HCT116 (cell line): ENCODE measurements at regions not wholly inside any gene's neighbourhood (a gene's known extent, or its start where the extent isn't known, plus 50 kb on each side); places are given as distances from the start of the nearest gene placed in this dataset.

Experiments used
- ATAC-seq: fragments of 200-7000 bp; cut with Tn5 transposase; 2 replicates; pipeline ENCODE4 v1.9.1; 2020; ENCODE audit warnings: mild to moderate bottlenecking, moderate library complexity
- BruUV-seq: library from RNA; stranded (reverse); fragments of 400-500 nt; replicated peaks from 2 replicates; lab custom pipeline; 2021; lab: Mats Ljungman, UMichigan
- CTCF ChIA-PET: fragments of 300-600 bp; sonication (Branson Sonifier 250); formaldehyde crosslinking; loops from one replicate; lab custom pipeline; 2021; ENCODE audit warnings: antibody characterized with exemption; lab: Charles Lee
- POLR2A ChIA-PET: fragments of 300-600, 350-600 bp; sonication (Branson Sonifier 250); formaldehyde crosslinking; loops from one replicate; lab custom pipeline; 2021; ENCODE audit warnings: antibody characterized with exemption; lab: Charles Lee
- RAD21 ChIA-PET, 2 experiments: fragments of 300-600 bp; sonication (Branson Sonifier 250); formaldehyde crosslinking; loops; one replicate each; lab custom pipeline; 2023; ENCODE audit warnings: low total read pairs in 2 of 2; ENCODE audit not compliant: uncharacterized antibody in 2 of 2, unreplicated experiment in 2 of 2, low non-redundant PET in 1 of 2; lab: Charles Lee
- DNase-seq: peaks from one replicate; pipeline ENCODE4 v3.0.0-alpha.2; 2010; ENCODE audit warnings: low read depth, low spot score
- H2AFZ ChIP-seq: fragments of 200-600 bp; shearing (Covaris generic), sonication (generic); 2 replicates; pipeline ENCODE4 v1.6.1; 2017; ENCODE audit warnings: low read depth, mixed run types, mixed read lengths, antibody characterized with exemption, low read length; ENCODE audit not compliant: poor library complexity, severe bottlenecking
- H3K27ac ChIP-seq: 2 replicates; pipeline ENCODE4 v1.5.1; 2012; ENCODE audit warnings: low read depth, low read length
- H3K27me3 ChIP-seq: fragments of 200-600 bp; sonication (generic); 2 replicates; pipeline ENCODE4 v1.6.1; 2016; ENCODE audit warnings: mixed run types, low read length, mixed read lengths; ENCODE audit not compliant: insufficient read depth
- H3K36me3 ChIP-seq, 2 experiments: fragments of 200-500 bp in 1 of 2; fragments of 200-600 bp in 1 of 2; sonication (Bioruptor generic) in 1 of 2; sonication (generic) in 1 of 2; 2 replicates each; pipeline versions ENCODE4 v1.5.1 to v1.6.1; 2014 to 2016; ENCODE audit warnings: low read length in 2 of 2, inconsistent platforms in 1 of 2, mixed read lengths in 1 of 2, mixed run types in 1 of 2; ENCODE audit not compliant: insufficient read depth in 2 of 2, control insufficient read depth in 1 of 2
- H3K4me1 ChIP-seq, 2 experiments: fragments of 200-600 bp in 1 of 2; sonication (generic) in 1 of 2; 2 replicates each; pipeline versions ENCODE4 v1.5.1 to v1.6.1; 2012 to 2017; ENCODE audit warnings: low read length in 2 of 2, inconsistent platforms in 1 of 2, mild to moderate bottlenecking in 1 of 2, mixed read lengths in 1 of 2, mixed run types in 1 of 2, moderate library complexity in 1 of 2; ENCODE audit not compliant: insufficient read depth in 2 of 2, control insufficient read depth in 1 of 2
- H3K4me2 ChIP-seq: fragments of 200-600 bp; sonication (generic); 2 replicates; pipeline ENCODE4 v1.6.1; 2017; ENCODE audit warnings: mixed run types, low read length, mixed read lengths
- H3K4me3 ChIP-seq, 2 experiments: fragments of 200-600 bp in 1 of 2; sonication (generic) in 1 of 2; replicated peaks in 1 of 2; 2 replicates each; pipeline ENCODE4 v1.5.1; 2011 to 2016; ENCODE audit warnings: low read length in 2 of 2, control low read depth in 1 of 2, low read depth in 1 of 2, mild to moderate bottlenecking in 1 of 2, mixed read lengths in 1 of 2, mixed run types in 1 of 2
- H3K79me2 ChIP-seq: fragments of 200-600 bp; sonication (generic); 2 replicates; pipeline ENCODE4 v1.6.1; 2017; ENCODE audit warnings: mild to moderate bottlenecking, mixed run types, low read length, moderate library complexity, mixed read lengths; ENCODE audit not compliant: insufficient read depth
- H3K9ac ChIP-seq: fragments of 200-600 bp; sonication (generic); 2 replicates; pipeline ENCODE4 v1.6.1; 2016; ENCODE audit warnings: low read length, mixed read lengths
- H3K9me2 ChIP-seq: fragments of 200-600 bp; sonication (generic), shearing (Covaris generic); 2 replicates; pipeline ENCODE4 v1.6.1; 2017; ENCODE audit warnings: mixed run types, mild to moderate bottlenecking, moderate library complexity; ENCODE audit not compliant: insufficient read depth
- H3K9me3 ChIP-seq, 2 experiments: fragments of 200-500 bp in 1 of 2; fragments of 200-600 bp in 1 of 2; sonication (Bioruptor generic) in 1 of 2; sonication (generic) in 1 of 2; 2 replicates each; pipeline ENCODE4 v1.6.1; 2014 to 2017; ENCODE audit warnings: low read length in 2 of 2, mixed read lengths in 2 of 2, inconsistent platforms in 1 of 2, low read depth in 1 of 2, mild to moderate bottlenecking in 1 of 2, mixed run types in 1 of 2, moderate library complexity in 1 of 2; ENCODE audit not compliant: control insufficient read depth in 1 of 2, insufficient read depth in 1 of 2
- H4K20me1 ChIP-seq: fragments of 200-600 bp; sonication (generic), shearing (Covaris generic); 2 replicates; pipeline ENCODE4 v1.6.1; 2017; ENCODE audit warnings: mixed run types, mild to moderate bottlenecking, moderate library complexity; ENCODE audit not compliant: insufficient read depth
- ATF3 ChIP-seq: IDR thresholded peaks from 2 replicates; pipeline ENCODE4 v1.6.1; 2012
- CBX3 ChIP-seq: IDR thresholded peaks from 2 replicates; pipeline ENCODE4 v1.6.1; 2012; ENCODE audit warnings: low read depth
- CEBPB ChIP-seq: IDR thresholded peaks from 2 replicates; pipeline ENCODE4 v1.6.1; 2012; ENCODE audit warnings: low read depth
- CTCF ChIP-seq, 3 experiments: fragments of 200-600 bp in 1 of 3; sonication (generic) in 1 of 3; IDR thresholded peaks in 2 of 3; conservative IDR thresholded peaks in 1 of 3; 2 replicates each; pipeline ENCODE4 v1.5.1; 2012 to 2017; ENCODE audit warnings: low read depth in 2 of 3, low read length in 2 of 3, antibody characterized with exemption in 1 of 3, borderline replicate concordance in 1 of 3, control low read depth in 1 of 3, mild to moderate bottlenecking in 1 of 3, mixed read lengths in 1 of 3, mixed run types in 1 of 3, moderate library complexity in 1 of 3; ENCODE audit not compliant: insufficient read depth in 1 of 3
- EGR1 ChIP-seq: IDR thresholded peaks from 2 replicates; pipeline ENCODE4 v1.6.1; 2012; ENCODE audit warnings: low read depth
- ELF1 ChIP-seq: IDR thresholded peaks from 2 replicates; pipeline ENCODE4 v1.6.1; 2012; ENCODE audit warnings: low read depth, borderline replicate concordance
- EZH2 ChIP-seq: fragments of 200-600 bp; sonication (generic); IDR thresholded peaks from 2 replicates; pipeline ENCODE4 v1.6.1; 2017; ENCODE audit warnings: antibody characterized with exemption, mixed run types
- JUND ChIP-seq: IDR thresholded peaks from 2 replicates; pipeline ENCODE4 v1.6.1; 2012
- POLR2A ChIP-seq: IDR thresholded peaks from 2 replicates; pipeline ENCODE4 v1.7.0; 2011; ENCODE audit warnings: borderline replicate concordance; ENCODE audit not compliant: insufficient read depth, insufficient read length; ENCODE audit errors: extremely low read depth
- POLR2AphosphoS5 ChIP-seq: IDR thresholded peaks from 2 replicates; pipeline ENCODE4 v1.6.1; 2011; ENCODE audit warnings: mild to moderate bottlenecking, low read depth, low read length, moderate library complexity
- RAD21 ChIP-seq: IDR thresholded peaks from 2 replicates; pipeline ENCODE4 v1.6.1; 2012; ENCODE audit warnings: low read depth, mild to moderate bottlenecking
- SIN3A ChIP-seq: IDR thresholded peaks from 2 replicates; pipeline ENCODE4 v1.6.1; 2012; ENCODE audit warnings: low read depth
- SP1 ChIP-seq: IDR thresholded peaks from 2 replicates; pipeline ENCODE4 v1.6.1; 2012; ENCODE audit warnings: low read depth
- TCF7L2 ChIP-seq: IDR thresholded peaks from 2 replicates; pipeline ENCODE4 v1.7.0; 2011; ENCODE audit warnings: borderline replicate concordance, inconsistent platforms; ENCODE audit not compliant: insufficient read depth, insufficient read length; ENCODE audit errors: extremely low read depth
- ZBTB33 ChIP-seq: IDR thresholded peaks from 2 replicates; pipeline ENCODE4 v1.6.1; 2011; ENCODE audit warnings: mild to moderate bottlenecking, low read length, moderate library complexity; ENCODE audit not compliant: insufficient replicate concordance; ENCODE audit errors: extremely low read depth
- ZFX ChIP-seq: fragments of 450-650 bp; IDR thresholded peaks from 2 replicates; pipeline ENCODE4 v1.6.1; 2017
- ZNF274 ChIP-seq: fragments of 200-500 bp; sonication (Bioruptor generic); IDR thresholded peaks from 2 replicates; pipeline ENCODE4 v1.6.1; 2014; ENCODE audit warnings: mild to moderate bottlenecking, low read depth, low read length, inconsistent platforms
- intact Hi-C: fragments of 100-400 bp; cut with micrococcal nuclease; formaldehyde crosslinking; loops from 2 replicates; pipeline ENCODE4 v1.10.0; 2022
- TF ChIP-seq, protein P1 (sequence below): IDR thresholded peaks from 2 replicates; pipeline ENCODE4 v1.6.1; 2012

GRCh38 chr6:85912582-85912981 is 269.9 kb upstream of the SYNCRIP start:
- H3K9me3 ChIP-seq: no peaks in the 10 kb centered on the region
- H3K4me1 ChIP-seq: no peaks in the 10 kb centered on the region
- H3K27me3 ChIP-seq: peaks cover 14% of the 10 kb centered on the region
- no peak for ATAC-seq
- no peaks in the 10 kb centered on the region for H3K36me3 ChIP-seq
- ChIA-PET RAD21 (interaction anchor here in 1 of 2 experiments (0.6 kb wide), 1 partner anchor 296 kb away, joined by 5 read pairs; no protein-coding TSS in a partner anchor), POLR2A (no interaction called here), CTCF (interaction anchor here (1.3 kb wide), 1 partner anchor 9 kb away, joined by 3 read pairs; no protein-coding TSS in a partner anchor)
- H3K9me2 ChIP-seq: no peaks in the 10 kb centered on the region
- BruUV-seq: no TSS peak
- DNase-seq: no peak
- no peak for TF ChIP-seq POLR2AphosphoS5
- no peak for TF ChIP-seq EGR1
- no peak for TF ChIP-seq POLR2A
- no peak for TF ChIP-seq EZH2
- TF ChIP-seq SIN3A: no peak
- TF ChIP-seq TCF7L2: no peak
- no peak for TF ChIP-seq CTCF (IDR thresholded peaks at IDR 0.05 in 2 of 3, conservative IDR thresholded peaks at IDR 0.05 in 1 of 3; ENCODE audit: borderline replicate concordance in 1 of 3, insufficient read depth in 1 of 3, low read depth in 2 of 3, low read length in 2 of 3)
- no peaks in the 10 kb centered on the region for H3K79me2 ChIP-seq
- no peak overlapping the region for H3K9ac ChIP-seq
- no peak overlapping the region for H2AFZ ChIP-seq
- H3K4me3 ChIP-seq: no peak overlapping the region
- intact Hi-C loops: no loop called here
- no peaks in the 10 kb centered on the region for H4K20me1 ChIP-seq
- no peak overlapping the region for H3K27ac ChIP-seq
- no peak overlapping the region for H3K4me2 ChIP-seq

DNA sequence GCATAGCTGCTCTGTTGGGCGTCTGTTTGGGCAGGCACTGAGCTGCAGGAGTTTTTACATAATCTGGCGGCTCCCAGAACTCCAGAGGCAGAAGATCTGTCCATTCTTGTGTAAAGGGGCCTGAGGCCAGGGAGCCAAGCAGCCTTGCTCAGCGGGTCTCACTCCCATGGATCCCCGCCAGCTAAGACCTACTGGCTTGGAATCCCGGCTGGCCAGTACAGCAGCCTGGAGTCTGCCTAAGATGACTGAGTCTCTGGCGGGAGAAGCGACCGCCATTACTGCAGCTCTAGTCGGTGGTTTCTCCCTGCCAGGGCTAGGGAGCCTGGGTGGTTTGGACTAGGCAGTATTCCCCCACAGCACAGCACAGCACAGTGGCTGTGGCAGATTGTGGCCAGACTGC is 268.4 kb upstream of the SYNCRIP start:
- BruUV-seq: no TSS peak
- H3K79me2 ChIP-seq: no peaks in the 10 kb centered on the region
- no peaks in the 10 kb centered on the region for H3K9me3 ChIP-seq
- CTCF ChIA-PET: interaction anchor here (1.0 kb wide), 1 partner anchor 9 kb away, joined by 3 read pairs; no protein-coding TSS in a partner anchor
- H3K4me3 ChIP-seq: no peak overlapping the region
- no peak overlapping the region for H3K4me2 ChIP-seq
- no peak overlapping the region for H3K27ac ChIP-seq
- no peak for TF ChIP-seq POLR2AphosphoS5
- no peak for TF ChIP-seq SP1
- TF ChIP-seq EGR1: no peak
- TF ChIP-seq POLR2A: no peak
- no peak for TF ChIP-seq ZBTB33
- no peak for TF ChIP-seq SIN3A
- no peak for TF ChIP-seq ATF3
- TF ChIP-seq, protein P1, sequence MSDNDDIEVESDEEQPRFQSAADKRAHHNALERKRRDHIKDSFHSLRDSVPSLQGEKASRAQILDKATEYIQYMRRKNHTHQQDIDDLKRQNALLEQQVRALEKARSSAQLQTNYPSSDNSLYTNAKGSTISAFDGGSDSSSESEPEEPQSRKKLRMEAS: no peak
- TF ChIP-seq ZNF274: no peak
- no peak for TF ChIP-seq JUND
- no peak for TF ChIP-seq CEBPB
- TF ChIP-seq CBX3: no peak
- TF ChIP-seq ZFX: no peak
- no peak for TF ChIP-seq RAD21
- TF ChIP-seq ELF1: no peak
- no peak for TF ChIP-seq EZH2
- TF ChIP-seq, all 23 proteins: peak for 0
- Histone ChIP-seq H3K4me1 (no peaks in the 10 kb centered on the region), H3K9me2 (no peaks in the 10 kb centered on the region), H3K9ac (no peak overlapping the region), H4K20me1 (no peaks in the 10 kb centered on the region), H3K27me3 (peaks cover 14% of the 10 kb centered on the region), H3K36me3 (no peaks in the 10 kb centered on the region), H2AFZ (no peak overlapping the region)
- ATAC-seq: no peak
- no peak for DNase-seq
- RAD21 ChIA-PET: no interaction called here
- intact Hi-C loops: no loop called here
- POLR2A ChIA-PET: no interaction called here
